ENCODE measurements at regions not wholly inside any gene's neighbourhood (a gene's known extent, or its start where the extent isn't known, plus 50 kb on each side); places are given as distances from the start of the nearest gene placed in this dataset.

GRCh38 chr7:30226614-30227268, 57.7 kb upstream of the ZNRF2 start:
- H3K36me3 ChIP-seq, result no peaks in the 10 kb centered on the region
- no peak for DNase-seq
- peak in 3 of 8 donors; percentile 15 to 35 (median 23) for ATAC-seq
- WGBS, 2 donors, result 76 to 77% methylated on average over 12 of the region's 12 CpGs
- peaks cover 0 to under 1% (median 0%) of the 10 kb centered on the region in 7 donors for H3K27me3 ChIP-seq
- intact Hi-C loops (cut with DNase I), result no loop called here
- no peak overlapping the region for H3K4me3 ChIP-seq
- TF ChIP-seq CTCF (IDR thresholded peaks at IDR 0.05), result peak in 3 of 9 donors; percentile 14 to 29 (median 14)
- peaks cover 0 to 14% (median 0%) of the 10 kb centered on the region in 11 donors for H3K9me3 ChIP-seq
- peak overlapping the region in 6 of 10 donors; percentile 13 to 79 (median 70) for H3K27ac ChIP-seq
- peaks cover 0 to 46% (median 15%) of the 10 kb centered on the region in 9 donors for H3K4me1 ChIP-seq

- H3K4me3 ChIP-seq, result no peak overlapping the region
- H3K27ac ChIP-seq, result no peak overlapping the region
- no peaks in the 10 kb centered on the region for H3K9me3 ChIP-seq
- TF ChIP-seq CTCF (IDR thresholded peaks at IDR 0.05), result no peak
- ATAC-seq (no peak), DNase-seq (no peak)
- peaks cover 0 to 15% (median 6%) of the 10 kb centered on the region in 9 donors for H3K4me1 ChIP-seq
- no peaks in the 10 kb centered on the region for H3K36me3 ChIP-seq
- WGBS, 2 donors, result 96 to 100% methylated on average over 1 of the region's 1 CpG
- H3K27me3 ChIP-seq, result peaks cover 0 to 4% (median 0%) of the 10 kb centered on the region in 7 donors
- intact Hi-C loops (cut with DNase I), result no loop called here
Observed at GRCh38 chr7:30231271-30231670, 53.1 kb upstream of the ZNRF2 start.

GRCh38 chr7:30232391-30232790, 52.0 kb upstream of the ZNRF2 start:
- no peak overlapping the region for H3K27ac ChIP-seq
- H3K4me1 ChIP-seq, result peaks cover 0 to 4% (median 0%) of the 10 kb centered on the region in 9 donors
- H3K36me3 ChIP-seq, result no peaks in the 10 kb centered on the region
- intact Hi-C loops (cut with DNase I), result no loop called here
- H3K9me3 ChIP-seq, result no peaks in the 10 kb centered on the region
- no peak overlapping the region for H3K4me3 ChIP-seq
- ATAC-seq, result no peak
- H3K27me3 ChIP-seq, result peaks cover 0 to 4% (median 0%) of the 10 kb centered on the region in 7 donors
- no peak for DNase-seq
- no peak for TF ChIP-seq CTCF (IDR thresholded peaks at IDR 0.05)
- WGBS, 2 donors, result 79 to 80% methylated on average over 4 of the region's 4 CpGs
